HG03521 (cell line): ENCODE measurements at regions not wholly inside any gene's neighbourhood (a gene's known extent, or its start where the extent isn't known, plus 50 kb on each side); places are given as distances from the start of the nearest gene placed in this dataset.

ENCODE experiments used
- ATAC-seq: cut with Tn5 transposase; IDR thresholded peaks from one replicate; pipeline ENCODE4 v1.9.1; 2021; ENCODE audit warnings: mild to moderate bottlenecking, moderate library complexity; ENCODE audit not compliant: unreplicated experiment

- no peak for ATAC-seq
These were observed 319.2 kb downstream of the SOX9 start for GRCh38 chr17:72439893-72440502.

DNA sequence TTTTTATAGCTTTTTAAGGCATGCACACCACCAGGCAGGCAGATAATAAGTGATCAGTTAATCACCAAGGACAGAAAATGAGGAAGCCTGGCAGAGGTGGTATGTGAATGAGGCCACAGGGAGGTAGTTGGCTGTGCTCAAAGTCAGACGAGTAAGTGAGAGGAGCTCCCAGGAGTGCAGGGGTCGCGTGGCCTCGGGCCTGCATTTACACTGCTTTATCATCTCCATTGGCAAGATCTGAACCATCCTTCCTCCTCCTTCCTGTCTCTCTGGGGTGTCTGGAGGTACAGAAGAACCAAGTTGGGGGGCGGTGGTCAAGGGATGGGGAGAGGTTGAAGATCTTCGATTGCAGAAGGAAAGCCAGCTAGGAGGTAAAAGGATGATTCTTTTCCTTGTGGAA lies 320.1 kb downstream of the SOX9 start:
- ATAC-seq = no peak

GRCh38 chr17:72441909-72442308 lies 321.1 kb downstream of the SOX9 start:
- ATAC-seq = no peak

DNA sequence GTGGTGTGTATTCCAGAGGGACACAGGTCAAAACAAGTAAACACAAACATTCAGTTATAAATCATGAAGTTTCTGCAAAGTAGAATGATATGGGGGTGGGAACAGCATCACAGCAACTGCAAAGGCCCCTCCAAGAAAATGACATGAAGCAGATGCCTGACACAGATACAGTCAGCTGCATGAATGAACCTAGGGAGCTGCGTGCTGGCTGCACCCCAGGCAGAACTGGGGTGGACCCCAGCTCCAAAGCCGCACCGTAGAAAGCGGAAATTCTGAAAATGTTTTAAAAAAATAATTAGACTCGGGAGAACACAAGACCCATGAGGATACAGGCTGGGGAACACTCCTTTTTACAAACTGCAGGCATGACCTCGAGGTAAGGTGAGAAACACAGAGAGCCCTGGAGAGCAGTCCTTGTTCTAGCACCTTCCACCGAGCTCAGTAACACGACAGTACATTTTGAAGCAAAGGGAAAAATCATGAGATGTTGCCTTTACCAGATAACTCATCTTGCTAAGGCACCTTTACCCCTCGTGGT lies 323.8 kb downstream of the SOX9 start:
- ATAC-seq = no peak

DNA sequence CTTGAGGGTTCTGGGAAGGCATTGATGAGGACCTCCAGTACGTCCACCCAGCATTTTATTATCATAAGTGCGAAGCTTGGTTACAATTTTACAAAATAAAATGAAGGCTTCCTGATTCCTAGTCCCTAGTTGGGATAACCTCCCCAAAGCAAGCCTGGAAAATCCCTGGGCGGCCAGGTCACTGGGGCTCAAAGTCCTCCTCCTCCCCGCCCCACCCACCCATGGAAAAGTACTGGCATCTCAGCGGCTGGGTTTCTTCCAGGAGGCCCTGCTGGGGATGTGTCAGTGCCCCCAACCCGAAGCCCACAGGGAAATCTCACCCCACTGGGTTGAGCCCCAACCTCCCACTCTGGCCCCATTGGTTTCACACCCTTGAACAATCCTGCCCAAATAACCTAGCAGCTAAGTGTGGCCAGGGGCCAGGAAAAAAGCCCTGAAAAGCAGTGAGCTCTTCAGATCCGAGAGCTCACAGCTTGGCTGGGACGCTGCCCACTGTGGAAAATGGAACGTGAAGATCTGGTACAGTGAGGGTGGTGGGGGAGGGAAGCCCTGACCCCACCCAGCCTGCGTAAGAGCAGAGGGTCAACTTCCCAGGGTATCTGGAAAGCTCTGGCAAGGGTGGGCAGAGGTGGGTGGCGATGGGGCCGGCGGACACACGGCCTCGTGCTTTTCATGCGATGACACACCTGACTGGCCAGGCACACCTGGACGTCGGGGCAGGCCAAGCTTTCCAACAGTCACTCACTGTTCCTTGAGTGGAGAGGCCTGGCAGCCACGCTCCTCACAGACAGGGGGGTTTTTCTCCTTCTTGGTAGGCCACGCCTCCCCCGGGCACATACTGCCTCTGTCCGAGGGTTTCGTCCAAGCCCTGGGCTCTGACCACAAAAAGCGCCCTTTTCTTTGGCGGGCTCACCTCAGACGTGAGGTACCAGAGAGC lies 324.5 kb downstream of the SOX9 start:
- no peak for ATAC-seq

DNA sequence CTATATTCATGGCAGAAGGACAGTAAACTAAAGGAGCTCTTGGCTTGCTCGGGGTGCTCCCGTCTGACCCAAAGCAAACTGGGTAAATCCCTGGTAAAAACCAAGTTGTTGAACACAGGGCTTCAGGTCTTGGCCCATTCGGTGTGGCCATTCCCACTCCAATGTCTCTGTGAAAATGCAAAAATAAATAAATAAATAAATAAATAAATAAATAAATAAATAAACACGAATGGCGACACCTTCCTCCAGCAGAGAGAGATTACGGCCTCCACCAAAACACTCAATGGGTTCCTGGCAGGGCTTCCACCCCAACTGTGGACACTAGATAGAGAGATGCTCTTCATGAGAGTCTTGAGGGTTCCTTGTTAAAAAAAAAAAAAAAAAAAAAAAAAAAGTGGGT lies 325.3 kb downstream of the SOX9 start:
- ATAC-seq = no peak

- ATAC-seq = no peak
These were observed 325.9 kb downstream of the SOX9 start for GRCh38 chr17:72446525-72447250.

- ATAC-seq = no peak
These were observed 326.4 kb downstream of the SOX9 start for GRCh38 chr17:72447251-72447640.

DNA sequence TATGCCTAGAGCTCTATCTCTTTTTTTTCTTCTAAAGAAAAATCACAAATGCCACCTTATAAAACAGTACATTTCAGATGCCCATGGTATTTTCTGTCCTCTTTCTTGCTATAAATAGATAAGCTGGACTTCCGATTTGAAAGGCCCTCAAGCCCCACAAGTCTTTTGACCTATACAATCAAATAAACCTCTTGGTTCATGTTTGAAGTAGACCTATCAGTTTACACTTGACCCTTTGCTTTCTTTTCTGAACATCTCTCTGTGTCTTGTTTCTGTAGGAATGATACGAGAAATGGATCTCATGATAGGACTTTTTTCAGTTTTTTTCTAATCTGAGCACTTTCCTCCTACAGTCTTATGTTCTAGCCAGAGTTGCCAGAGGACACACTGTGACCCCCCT lies 327.2 kb downstream of the SOX9 start:
- no peak for ATAC-seq

DNA sequence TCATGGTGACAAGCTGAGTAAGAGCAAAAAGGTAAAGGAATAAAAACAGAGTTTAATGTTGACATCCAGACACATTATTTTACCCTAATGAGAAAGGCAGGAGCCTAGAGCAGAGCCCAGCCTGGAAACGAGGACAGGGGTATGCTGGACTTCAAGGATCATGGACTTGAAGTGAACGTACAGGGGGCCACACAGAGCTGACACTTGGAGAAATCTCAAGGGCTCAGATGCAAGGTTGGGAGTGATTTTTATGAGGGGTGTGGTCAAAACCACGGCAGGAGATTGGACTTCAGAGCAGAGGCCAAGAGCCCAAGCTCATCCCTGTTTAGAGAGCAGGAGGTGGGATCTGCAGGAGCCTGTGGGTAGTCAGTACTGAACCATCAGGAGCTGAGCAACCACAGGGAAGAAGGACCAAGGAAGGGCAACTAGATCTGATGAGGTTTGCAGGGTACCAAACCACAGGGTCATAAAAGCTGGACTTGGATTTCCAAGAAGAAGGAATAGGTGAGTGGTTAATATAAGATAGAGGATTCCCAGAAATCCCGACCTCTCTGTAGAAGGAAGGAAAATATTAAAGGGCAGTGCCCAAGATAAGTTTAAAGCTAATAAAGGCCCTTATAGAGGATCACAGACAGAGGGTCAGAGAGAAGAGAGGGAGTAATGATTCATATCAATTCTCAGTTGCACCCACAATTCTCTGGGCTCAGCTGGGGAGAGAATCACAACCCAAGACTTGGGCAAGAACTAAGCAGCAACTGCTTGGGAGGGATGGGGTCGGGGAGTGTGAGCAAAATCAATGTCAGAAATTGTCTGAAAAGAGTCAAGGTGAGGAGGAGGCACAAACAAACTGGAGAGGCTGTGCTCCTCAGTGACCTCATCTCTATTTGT lies 331.7 kb downstream of the SOX9 start:
- ATAC-seq = no peak

DNA sequence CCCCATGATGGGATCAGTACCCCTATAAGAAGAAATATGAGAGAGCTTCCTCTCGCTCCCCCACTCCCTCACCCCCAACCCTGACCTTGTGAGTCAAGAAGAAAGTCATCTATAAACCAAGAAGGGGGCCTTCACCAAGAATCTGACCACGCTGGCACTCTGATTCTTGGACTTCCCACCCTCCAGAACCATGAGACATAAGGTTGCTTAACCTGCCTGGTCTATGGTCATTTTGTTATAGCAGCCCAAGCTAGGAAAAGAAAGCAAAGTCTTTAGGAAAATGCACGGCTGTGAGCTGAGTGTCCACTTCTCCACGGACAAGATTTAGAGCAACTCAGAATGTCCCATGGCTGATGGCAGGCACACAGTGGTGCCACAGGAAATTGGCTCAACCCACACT lies 333.5 kb downstream of the SOX9 start:
- ATAC-seq = no peak

DNA sequence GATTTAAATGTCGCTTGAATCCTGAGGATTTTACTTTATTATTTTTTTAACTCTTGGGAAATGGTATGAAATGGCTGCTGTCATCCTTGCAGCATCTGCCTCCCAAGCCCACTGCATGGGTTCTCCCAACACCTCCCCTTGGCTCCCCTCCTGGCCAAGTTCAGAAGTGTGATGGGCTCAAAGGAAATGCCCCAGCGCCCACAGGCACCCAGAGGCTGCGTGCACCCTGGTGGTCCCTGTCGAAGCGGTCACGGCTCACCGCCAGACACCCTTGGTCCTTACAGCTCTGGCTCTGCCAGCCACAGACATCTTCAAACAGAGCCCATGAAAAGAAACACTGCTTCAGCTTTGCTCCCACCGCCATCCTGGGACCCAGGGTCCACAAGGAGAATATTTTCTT lies 334.7 kb downstream of the SOX9 start:
- no peak for ATAC-seq

GRCh38 chr17:72456075-72456474 lies 335.3 kb downstream of the SOX9 start:
- ATAC-seq = no peak

DNA sequence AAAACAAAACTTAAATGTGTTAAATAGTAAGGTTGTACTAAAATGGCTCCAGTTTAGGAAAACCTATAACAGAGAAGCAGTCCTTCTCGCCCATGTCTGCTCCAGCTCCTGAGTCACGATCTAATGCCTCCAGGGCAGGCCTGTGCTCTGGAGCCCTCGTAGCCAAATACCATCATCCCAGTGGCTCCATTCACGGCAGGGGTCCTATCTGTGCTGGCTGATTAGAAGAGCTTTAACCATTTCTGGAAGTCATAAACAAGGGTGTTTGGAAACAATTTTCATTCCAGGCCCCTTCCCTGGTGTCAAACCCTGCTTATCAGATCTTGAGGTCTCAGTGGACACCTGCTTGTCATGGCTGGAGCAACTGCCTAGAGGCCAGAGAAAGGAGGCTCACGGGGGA lies 336.9 kb downstream of the SOX9 start:
- ATAC-seq = no peak

DNA sequence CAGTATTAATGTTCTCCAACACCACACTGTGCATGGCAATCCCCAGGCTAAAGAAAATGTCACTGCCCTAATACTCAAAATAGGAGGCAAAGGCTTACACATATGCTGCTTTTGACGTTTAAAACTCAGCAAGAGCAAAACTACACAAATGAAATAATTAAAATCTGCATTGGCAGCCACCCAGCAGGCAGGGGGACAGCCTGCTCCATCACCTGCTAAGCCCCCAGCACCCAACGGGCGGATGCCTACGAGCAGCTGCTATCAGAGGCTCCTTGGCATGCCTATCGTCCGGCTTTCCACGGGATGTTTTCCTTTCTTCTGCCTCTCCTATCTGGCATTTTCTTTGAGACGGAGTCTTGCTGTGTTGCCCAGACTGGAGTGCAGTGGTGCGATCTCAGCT lies 337.5 kb downstream of the SOX9 start:
- no peak for ATAC-seq

DNA sequence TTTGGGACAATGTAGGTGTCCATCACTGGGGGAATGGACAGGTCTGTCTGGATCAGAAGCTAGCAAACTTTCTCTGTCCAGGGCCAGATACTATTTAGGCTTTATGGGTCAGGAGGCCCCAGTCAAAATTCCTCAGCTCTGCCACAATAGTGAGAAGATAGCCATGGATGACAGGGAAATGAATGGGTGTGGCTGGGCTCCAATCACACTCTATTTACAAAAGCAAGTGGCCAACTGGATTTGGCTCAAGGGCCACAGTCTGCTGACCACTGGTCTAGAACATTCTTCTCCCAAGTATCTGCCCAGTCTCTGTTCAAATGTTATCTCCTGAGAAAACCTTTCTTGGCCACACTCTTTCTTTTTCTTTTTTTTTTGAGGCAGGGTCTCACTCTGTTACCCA lies 339.9 kb downstream of the SOX9 start:
- no peak for ATAC-seq

DNA sequence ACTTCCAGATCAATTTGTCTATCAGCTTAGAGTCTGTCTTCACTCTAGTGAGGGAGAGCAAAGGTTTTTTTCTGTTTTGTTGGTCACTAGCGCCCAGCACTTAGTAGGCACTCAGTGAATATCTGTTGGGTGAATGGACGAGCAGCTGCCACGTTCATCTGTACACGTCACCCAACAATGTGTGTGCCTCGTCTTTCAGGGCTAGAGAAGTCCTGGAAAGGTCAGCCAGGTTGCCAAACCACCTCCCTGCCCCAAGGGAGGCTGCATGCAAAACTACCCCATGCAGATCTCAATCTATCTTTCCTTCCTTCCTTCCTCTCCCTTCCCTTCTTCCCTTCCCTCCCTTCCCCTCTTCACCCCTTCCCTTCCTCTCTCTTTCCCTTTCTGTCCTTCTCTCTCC lies 340.9 kb downstream of the SOX9 start:
- no peak for ATAC-seq

DNA sequence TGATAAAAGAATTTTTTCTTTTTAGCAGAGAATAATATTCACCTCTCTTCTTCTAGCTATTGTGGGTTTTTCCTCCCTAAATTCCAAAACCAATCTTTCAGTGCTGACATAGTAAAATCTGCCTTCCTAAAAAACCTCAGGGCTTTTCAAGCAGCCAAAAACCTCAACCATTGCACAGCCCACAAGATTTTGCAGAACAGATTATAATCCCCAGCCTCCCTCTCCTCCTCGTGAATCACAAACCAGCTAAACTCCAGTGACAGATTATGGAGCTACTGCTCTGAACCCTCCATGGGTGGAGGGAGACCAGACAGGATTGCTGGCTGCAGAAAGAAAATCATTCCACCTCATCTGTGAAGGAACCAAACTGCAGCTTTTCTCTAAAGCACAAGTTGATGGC lies 341.6 kb downstream of the SOX9 start:
- no peak for ATAC-seq

DNA sequence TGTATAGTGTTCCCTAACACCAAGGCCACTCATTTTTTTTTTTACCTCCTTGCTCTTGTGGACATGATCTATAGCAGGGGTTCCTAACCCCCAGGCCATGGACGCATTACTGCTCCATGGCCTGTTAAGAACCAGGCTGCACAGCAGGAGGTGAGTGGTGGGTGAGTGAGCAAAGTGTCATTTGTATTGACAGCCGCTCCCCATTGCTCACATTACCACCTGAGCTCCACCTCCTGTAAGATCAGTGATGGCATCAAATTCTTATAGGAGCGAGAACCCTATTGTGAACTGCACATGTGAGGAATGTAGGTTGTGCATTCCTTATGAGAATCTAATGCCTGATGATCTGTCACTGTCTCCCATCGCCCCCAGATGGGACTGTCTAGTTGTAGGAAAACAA lies 342.0 kb downstream of the SOX9 start:
- ATAC-seq = no peak

DNA sequence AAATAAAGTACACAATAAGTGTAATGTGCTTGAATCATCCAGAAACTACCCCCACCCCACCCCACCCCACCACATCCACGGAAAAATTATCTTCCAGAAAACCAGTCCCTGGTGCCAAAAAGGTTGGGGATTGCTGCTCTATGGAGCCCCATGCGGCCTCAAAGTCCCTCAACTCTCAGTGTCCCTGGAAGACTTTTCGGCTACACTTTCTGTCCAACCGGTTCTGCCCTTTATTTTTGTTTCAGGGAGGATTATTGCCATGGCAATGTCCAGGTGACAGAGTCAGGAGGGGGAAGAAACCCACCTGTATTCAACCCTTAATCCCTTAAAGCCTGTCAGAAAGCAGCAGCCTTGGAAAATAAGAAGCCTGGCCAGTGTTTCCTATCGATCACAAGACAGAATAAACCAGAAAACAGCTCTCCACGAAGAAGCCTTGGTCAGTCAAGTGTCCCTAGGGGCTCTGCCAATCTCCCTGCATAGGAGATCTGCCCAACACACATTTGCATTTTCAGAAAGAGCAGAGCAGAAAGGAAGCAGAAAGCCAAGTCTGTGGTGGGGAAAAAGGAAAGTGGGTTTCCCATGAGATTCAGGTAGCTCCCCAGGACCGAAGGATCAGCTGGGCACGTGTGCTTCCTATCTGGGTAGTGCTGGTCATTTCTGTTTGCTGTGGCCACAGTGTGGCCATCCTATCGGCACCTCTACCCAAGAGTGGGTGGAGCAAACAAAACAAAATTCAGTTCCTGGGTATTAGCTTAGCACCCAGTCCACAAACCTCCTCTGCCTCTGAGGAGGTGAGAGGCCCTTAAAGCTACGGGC lies 342.7 kb downstream of the SOX9 start:
- no peak for ATAC-seq
